ENCODE measurements at regions not wholly inside any gene's neighbourhood (a gene's known extent, or its start where the extent isn't known, plus 50 kb on each side); places are given as distances from the start of the nearest gene placed in this dataset.

DNA sequence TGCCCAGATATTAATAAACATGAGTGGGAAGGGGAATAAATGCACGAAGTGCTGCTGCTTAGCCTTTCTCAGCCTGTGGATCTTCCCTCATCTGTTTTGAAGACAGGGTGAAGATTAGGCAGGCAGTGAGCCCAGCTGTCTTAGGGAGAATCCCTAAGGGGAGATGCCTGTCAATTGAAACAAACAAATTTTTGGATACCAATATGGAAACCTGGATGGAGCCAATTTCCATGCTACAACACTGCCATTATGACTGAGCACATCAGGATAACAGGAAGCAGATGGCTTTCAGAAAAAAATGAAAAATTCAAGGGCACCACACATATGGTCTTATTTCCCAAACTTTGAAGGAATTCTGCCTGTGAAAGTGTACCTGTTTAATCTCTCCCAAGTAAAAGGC lies 80.3 kb downstream of the HMHB1 start:
- peaks cover 50% of the 10 kb centered on the region for H3K4me1 Mint-ChIP-seq (ENCODE audit: unreplicated experiment)

DNA sequence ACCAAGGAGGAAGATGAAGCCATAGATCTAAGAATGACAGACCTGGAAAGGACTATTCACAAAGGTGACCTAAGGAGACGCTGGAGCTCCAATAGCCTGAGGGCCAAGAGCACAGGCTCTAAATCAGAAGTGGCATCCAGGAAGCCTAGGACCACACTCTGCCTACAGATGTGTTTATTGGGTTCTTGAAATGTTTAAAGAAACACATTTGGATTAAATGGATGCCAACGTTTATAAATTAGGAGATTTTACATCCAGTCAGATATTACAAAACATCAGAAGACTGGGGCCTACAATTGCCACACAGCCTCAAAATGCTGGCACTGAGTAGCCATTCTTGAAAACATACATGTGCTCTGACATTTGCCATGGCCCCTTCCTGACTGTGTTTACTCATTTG lies 80.9 kb downstream of the HMHB1 start:
- Mint-ChIP-seq H3K4me3 (ENCODE audit: unreplicated experiment) (no peak overlapping the region), H3K4me1 (ENCODE audit: unreplicated experiment) (peaks cover 50% of the 10 kb centered on the region), H3K36me3 (ENCODE audit: unreplicated experiment) (no peaks in the 10 kb centered on the region), H3K27ac (ENCODE audit: unreplicated experiment) (no peak overlapping the region), H3K9me3 (ENCODE audit: unreplicated experiment) (no peaks in the 10 kb centered on the region), H3K27me3 (ENCODE audit: unreplicated experiment) (no peaks in the 10 kb centered on the region)
- DNase-seq (ENCODE audit: extremely low spot score, unreplicated experiment), result no peak
- TF ChIP-seq, protein P1, sequence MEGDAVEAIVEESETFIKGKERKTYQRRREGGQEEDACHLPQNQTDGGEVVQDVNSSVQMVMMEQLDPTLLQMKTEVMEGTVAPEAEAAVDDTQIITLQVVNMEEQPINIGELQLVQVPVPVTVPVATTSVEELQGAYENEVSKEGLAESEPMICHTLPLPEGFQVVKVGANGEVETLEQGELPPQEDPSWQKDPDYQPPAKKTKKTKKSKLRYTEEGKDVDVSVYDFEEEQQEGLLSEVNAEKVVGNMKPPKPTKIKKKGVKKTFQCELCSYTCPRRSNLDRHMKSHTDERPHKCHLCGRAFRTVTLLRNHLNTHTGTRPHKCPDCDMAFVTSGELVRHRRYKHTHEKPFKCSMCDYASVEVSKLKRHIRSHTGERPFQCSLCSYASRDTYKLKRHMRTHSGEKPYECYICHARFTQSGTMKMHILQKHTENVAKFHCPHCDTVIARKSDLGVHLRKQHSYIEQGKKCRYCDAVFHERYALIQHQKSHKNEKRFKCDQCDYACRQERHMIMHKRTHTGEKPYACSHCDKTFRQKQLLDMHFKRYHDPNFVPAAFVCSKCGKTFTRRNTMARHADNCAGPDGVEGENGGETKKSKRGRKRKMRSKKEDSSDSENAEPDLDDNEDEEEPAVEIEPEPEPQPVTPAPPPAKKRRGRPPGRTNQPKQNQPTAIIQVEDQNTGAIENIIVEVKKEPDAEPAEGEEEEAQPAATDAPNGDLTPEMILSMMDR (IDR thresholded peaks at IDR 0.05), result no peak

More for the DNA sequence above, 80.3 kb downstream of the HMHB1 start:
- Mint-ChIP-seq H3K9me3 (ENCODE audit: unreplicated experiment) (no peaks in the 10 kb centered on the region), H3K36me3 (ENCODE audit: unreplicated experiment) (no peaks in the 10 kb centered on the region), H3K4me3 (ENCODE audit: unreplicated experiment) (no peak overlapping the region), H3K27me3 (ENCODE audit: unreplicated experiment) (no peaks in the 10 kb centered on the region), H3K27ac (ENCODE audit: unreplicated experiment) (no peak overlapping the region)
- TF ChIP-seq, protein P1 (IDR thresholded peaks at IDR 0.05), result no peak
- no peak for DNase-seq (ENCODE audit: extremely low spot score, unreplicated experiment)

DNA sequence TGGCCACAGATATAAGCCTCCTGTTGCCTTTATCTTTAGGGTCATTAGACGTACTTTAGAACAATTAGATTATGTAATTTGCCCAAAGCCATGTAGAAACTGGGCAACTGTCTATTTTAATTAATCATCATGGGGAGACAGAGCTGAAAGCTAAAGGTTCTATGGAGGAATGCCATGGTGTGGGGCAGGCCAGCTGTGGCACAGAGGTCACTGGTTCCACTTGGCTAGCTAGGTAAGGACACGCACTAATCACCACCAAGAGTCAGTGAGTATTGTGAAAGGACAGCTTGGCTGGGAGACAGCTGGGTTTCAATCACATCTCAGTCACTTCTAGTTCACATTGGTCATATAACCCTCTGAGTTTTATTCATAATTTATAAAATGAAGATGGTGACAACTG lies 81.7 kb downstream of the HMHB1 start:
- H3K9me3 Mint-ChIP-seq (ENCODE audit: unreplicated experiment), result no peaks in the 10 kb centered on the region
- no peaks in the 10 kb centered on the region for H3K27me3 Mint-ChIP-seq (ENCODE audit: unreplicated experiment)
- H3K4me1 Mint-ChIP-seq (ENCODE audit: unreplicated experiment), result peaks cover 49% of the 10 kb centered on the region
- no peak overlapping the region for H3K4me3 Mint-ChIP-seq (ENCODE audit: unreplicated experiment)
- H3K27ac Mint-ChIP-seq (ENCODE audit: unreplicated experiment), result no peak overlapping the region
- TF ChIP-seq, protein P1 (IDR thresholded peaks at IDR 0.05), result no peak
- H3K36me3 Mint-ChIP-seq (ENCODE audit: unreplicated experiment), result no peaks in the 10 kb centered on the region
- DNase-seq (ENCODE audit: extremely low spot score, unreplicated experiment), result no peak

DNA sequence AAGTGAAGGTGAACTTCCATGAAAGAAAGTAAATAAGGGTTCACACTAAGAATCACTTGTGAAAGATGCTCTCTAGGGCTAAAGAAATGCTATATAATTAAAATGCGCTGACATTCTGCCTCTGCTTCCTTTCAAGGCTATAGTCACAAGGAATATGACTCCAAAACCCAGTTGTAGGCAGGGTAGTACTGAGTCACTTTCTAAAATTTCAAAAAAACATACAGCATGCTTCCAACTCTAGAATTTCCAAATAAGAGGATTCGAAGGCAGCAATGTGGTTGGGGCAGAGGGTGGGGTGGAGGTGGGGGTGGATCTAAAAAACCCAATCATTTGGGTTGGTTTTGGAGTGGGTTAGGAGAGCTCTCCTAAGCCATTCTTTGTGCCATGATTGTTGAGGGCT lies 84.6 kb downstream of the HMHB1 start:
- DNase-seq (ENCODE audit: extremely low spot score, unreplicated experiment), result no peak
- Mint-ChIP-seq H3K27me3 (ENCODE audit: unreplicated experiment) (no peaks in the 10 kb centered on the region), H3K4me3 (ENCODE audit: unreplicated experiment) (no peak overlapping the region), H3K27ac (ENCODE audit: unreplicated experiment) (no peak overlapping the region), H3K4me1 (ENCODE audit: unreplicated experiment) (peaks cover 25% of the 10 kb centered on the region), H3K9me3 (ENCODE audit: unreplicated experiment) (no peaks in the 10 kb centered on the region), H3K36me3 (ENCODE audit: unreplicated experiment) (no peaks in the 10 kb centered on the region)
- TF ChIP-seq, protein P1 (IDR thresholded peaks at IDR 0.05), result no peak

DNA sequence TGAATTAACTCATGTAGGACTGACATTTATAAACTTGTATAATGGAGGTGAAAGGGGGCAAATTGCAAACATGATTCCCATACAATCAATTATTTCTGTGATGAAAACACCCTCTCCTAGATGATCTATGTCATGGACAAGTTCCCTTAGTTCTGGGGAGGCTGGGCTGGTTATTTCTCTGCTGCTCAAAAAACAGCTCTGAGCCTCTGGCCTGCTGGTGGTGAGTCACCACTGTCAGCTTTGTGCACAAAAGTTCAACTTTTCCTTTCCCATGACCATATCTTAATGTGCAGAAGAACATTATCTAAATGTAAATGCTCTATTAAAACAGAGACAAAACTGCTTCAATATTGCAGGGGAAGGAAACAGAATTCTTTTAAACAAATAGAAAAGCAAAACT lies 85.0 kb downstream of the HMHB1 start:
- Mint-ChIP-seq H3K27me3 (ENCODE audit: unreplicated experiment) (no peaks in the 10 kb centered on the region), H3K36me3 (ENCODE audit: unreplicated experiment) (no peaks in the 10 kb centered on the region), H3K27ac (ENCODE audit: unreplicated experiment) (peak overlapping the region; percentile 57), H3K4me1 (ENCODE audit: unreplicated experiment) (peaks cover 23% of the 10 kb centered on the region), H3K4me3 (ENCODE audit: unreplicated experiment) (no peak overlapping the region), H3K9me3 (ENCODE audit: unreplicated experiment) (no peaks in the 10 kb centered on the region)
- TF ChIP-seq, protein P1 (IDR thresholded peaks at IDR 0.05), result no peak
- DNase-seq (ENCODE audit: extremely low spot score, unreplicated experiment), result no peak
